H9 (cell line): ENCODE measurements at regions not wholly inside any gene's neighbourhood (a gene's known extent, or its start where the extent isn't known, plus 50 kb on each side); places are given as distances from the start of the nearest gene placed in this dataset.

Source experiments
- DNase-seq: peaks from one replicate; pipeline ENCODE4 v3.0.0-alpha.2; 2017
- H2AFZ ChIP-seq: one replicate; pipeline ENCODE4 v1.6.1; 2013; ENCODE audit warnings: mild to moderate bottlenecking, low read length, control low read depth, moderate library complexity
- H2AK5ac ChIP-seq: 2 replicates; pipeline ENCODE4 v1.6.1; 2013; ENCODE audit warnings: low read length, control low read depth, mixed read lengths; ENCODE audit not compliant: insufficient read length
- H2BK120ac ChIP-seq: one replicate; pipeline ENCODE4 v1.6.1; 2013; ENCODE audit warnings: low read depth, mild to moderate bottlenecking, low read length, control low read depth, inconsistent platforms; ENCODE audit not compliant: poor library complexity, severe bottlenecking
- H2BK12ac ChIP-seq: 2 replicates; pipeline ENCODE4 v1.6.1; 2013; ENCODE audit warnings: low read length, control low read depth, mixed read lengths, low read depth; ENCODE audit not compliant: insufficient read length
- H2BK15ac ChIP-seq: 2 replicates; pipeline ENCODE4 v1.6.1; 2013; ENCODE audit warnings: low read depth, low read length, control low read depth
- H2BK20ac ChIP-seq: one replicate; pipeline ENCODE4 v1.6.1; 2013; ENCODE audit warnings: low read depth, mild to moderate bottlenecking, low read length, control low read depth, inconsistent platforms; ENCODE audit not compliant: poor library complexity, severe bottlenecking
- H2BK5ac ChIP-seq: 2 replicates; pipeline ENCODE4 v1.6.1; 2013; ENCODE audit warnings: low read length, control low read depth, mixed read lengths; ENCODE audit not compliant: insufficient read length
- H3K14ac ChIP-seq: 2 replicates; pipeline ENCODE4 v1.6.1; 2013; ENCODE audit warnings: low read length, control low read depth; ENCODE audit not compliant: insufficient read depth
- H3K18ac ChIP-seq: 2 replicates; pipeline ENCODE4 v1.6.1; 2013; ENCODE audit warnings: low read depth, mild to moderate bottlenecking, mixed read lengths, low read length, control low read depth; ENCODE audit not compliant: insufficient read length
- H3K23ac ChIP-seq: 2 replicates; pipeline ENCODE4 v1.6.1; 2013; ENCODE audit warnings: low read length, control low read depth, mixed read lengths, low read depth; ENCODE audit not compliant: insufficient read length
- H3K23me2 ChIP-seq: 2 replicates; pipeline ENCODE4 v1.6.1; 2013; ENCODE audit warnings: low read depth, mild to moderate bottlenecking, mixed read lengths, low read length, control low read depth; ENCODE audit not compliant: insufficient read length, poor library complexity, severe bottlenecking
- H3K27ac ChIP-seq: 2 replicates; pipeline ENCODE4 v1.5.1; 2013; ENCODE audit warnings: low read length, control low read depth, mixed read lengths, low read depth; ENCODE audit not compliant: insufficient read length
- H3K27me3 ChIP-seq: 2 replicates; pipeline ENCODE4 v1.6.1; 2013; ENCODE audit warnings: low read length, control low read depth, inconsistent platforms; ENCODE audit not compliant: insufficient read depth
- H3K4ac ChIP-seq: 2 replicates; pipeline ENCODE4 v1.6.1; 2013; ENCODE audit warnings: low read depth, mild to moderate bottlenecking, control low read depth, inconsistent platforms, low read length, moderate library complexity
- H3K4me1 ChIP-seq: 2 replicates; pipeline ENCODE4 v1.6.1; 2013; ENCODE audit warnings: low read length, control low read depth, inconsistent platforms; ENCODE audit not compliant: insufficient read depth
- H3K4me2 ChIP-seq: 2 replicates; pipeline ENCODE4 v1.6.1; 2013; ENCODE audit warnings: low read length, control low read depth, mixed read lengths; ENCODE audit not compliant: insufficient read length, insufficient read depth
- H3K56ac ChIP-seq: 2 replicates; pipeline ENCODE4 v1.6.1; 2013; ENCODE audit warnings: low read depth, mild to moderate bottlenecking, mixed read lengths, low read length, control low read depth; ENCODE audit not compliant: insufficient read length
- H3K79me1 ChIP-seq: 2 replicates; pipeline ENCODE4 v1.6.1; 2013; ENCODE audit warnings: low read depth, mild to moderate bottlenecking, moderate library complexity, low read length, control low read depth, inconsistent platforms; ENCODE audit not compliant: insufficient read depth, poor library complexity, severe bottlenecking
- H3K79me2 ChIP-seq: 2 replicates; pipeline ENCODE4 v1.6.1; 2013; ENCODE audit warnings: low read length, control low read depth, inconsistent platforms; ENCODE audit not compliant: insufficient read depth
- H3K9ac ChIP-seq: 2 replicates; pipeline ENCODE4 v1.6.1; 2013; ENCODE audit warnings: low read length, control low read depth, mixed read lengths; ENCODE audit not compliant: insufficient read length; ENCODE audit errors: extremely low read depth
- H3K9me3 ChIP-seq: one replicate; pipeline ENCODE4 v1.6.1; 2013; ENCODE audit warnings: low read depth, low read length, inconsistent platforms; ENCODE audit not compliant: control insufficient read depth
- H3T11ph ChIP-seq: one replicate; pipeline ENCODE4 v1.6.1; 2013; ENCODE audit warnings: mild to moderate bottlenecking, low read length, control low read depth, inconsistent platforms
- H4K20me1 ChIP-seq: one replicate; pipeline ENCODE4 v1.6.1; 2013; ENCODE audit not compliant: control insufficient read depth, insufficient read length, insufficient read depth
- H4K5ac ChIP-seq: 2 replicates; pipeline ENCODE4 v1.6.1; 2013; ENCODE audit warnings: low read depth, mild to moderate bottlenecking, mixed read lengths, low read length, control low read depth; ENCODE audit not compliant: insufficient read length
- H4K8ac ChIP-seq: replicated peaks from 2 replicates; pipeline ENCODE4 v1.6.1; 2013; ENCODE audit warnings: low read length, control low read depth, mixed read lengths, low read depth; ENCODE audit not compliant: insufficient read length
- H4K91ac ChIP-seq: 2 replicates; pipeline ENCODE4 v1.6.1; 2013; ENCODE audit warnings: low read depth, mild to moderate bottlenecking, moderate library complexity, mixed read lengths, low read length, control low read depth; ENCODE audit not compliant: insufficient read length
- H3K27ac Mint-ChIP-seq, 3 experiments: 2 replicates in 2 of 3; 3 replicates in 1 of 3; pipeline ENCODE4 v1.8.0; 2020 to 2021; ENCODE audit warnings: mixed read lengths in 3 of 3, mild to moderate bottlenecking in 1 of 3, moderate library complexity in 1 of 3
- H3K27me3 Mint-ChIP-seq: 2 replicates; pipeline ENCODE4 v1.8.0; 2021; ENCODE audit warnings: low read depth, mild to moderate bottlenecking, moderate library complexity, mixed read lengths
- H3K36me3 Mint-ChIP-seq, 3 experiments: 2 replicates in 2 of 3; 3 replicates in 1 of 3; pipeline ENCODE4 v1.8.0; 2020 to 2021; ENCODE audit warnings: low read depth in 3 of 3, mixed read lengths in 3 of 3; ENCODE audit not compliant: insufficient read depth in 1 of 3
- H3K4me1 Mint-ChIP-seq, 2 experiments: 2 replicates each; pipeline ENCODE4 v1.8.0; 2020; ENCODE audit warnings: mixed read lengths in 2 of 2
- H3K4me3 Mint-ChIP-seq, 2 experiments: 2 replicates in 1 of 2; 3 replicates in 1 of 2; pipeline ENCODE4 v1.8.0; 2020 to 2021; ENCODE audit warnings: mild to moderate bottlenecking in 2 of 2, mixed read lengths in 2 of 2, moderate library complexity in 1 of 2
- H3K9me3 Mint-ChIP-seq, 2 experiments: 2 replicates in 1 of 2; 3 replicates in 1 of 2; pipeline ENCODE4 v1.8.0; 2020; ENCODE audit warnings: mild to moderate bottlenecking in 2 of 2, mixed read lengths in 2 of 2, moderate library complexity in 1 of 2
- WGBS: extraction: QIAGEN DNeasy Blood & Tissue Kit; methylation state at CpG from one replicate; pipeline ENCODE4 v1.1.7; 2013; ENCODE audit warnings: missing lambda C conversion rate, low lambda C conversion rate, mixed read lengths; ENCODE audit not compliant: insufficient read length; ENCODE audit errors: extremely low coverage; 5-methylcytosine and 5-hydroxymethylcytosine counted together
- TF ChIP-seq, protein P1 (sequence below): fragments of 200-600 bp; sonication (generic); conservative IDR thresholded peaks from 3 replicates; pipeline ENCODE4 v1.8.0; 2021; ENCODE audit warnings: antibody characterized with exemption, mild to moderate bottlenecking

GRCh38 chr2:41719756-41720155 lies 328.1 kb upstream of the PKDCC start:
- Histone ChIP-seq H3K23me2 (no peaks in the 10 kb centered on the region), H3K27ac (no peak overlapping the region), H3K56ac (no peak overlapping the region), H3K9me3 (no peaks in the 10 kb centered on the region), H2BK5ac (no peak overlapping the region), H3K23ac (no peak overlapping the region), H2BK20ac (no peak overlapping the region), H4K8ac (no peak overlapping the region), H2BK15ac (no peak overlapping the region), H3T11ph (no peak overlapping the region), H4K91ac (no peak overlapping the region), H3K4me1 (no peaks in the 10 kb centered on the region), H3K27me3 (no peaks in the 10 kb centered on the region), H3K79me2 (no peaks in the 10 kb centered on the region), H3K79me1 (no peaks in the 10 kb centered on the region), H4K5ac (no peak overlapping the region), H2BK12ac (no peak overlapping the region), H4K20me1 (no peaks in the 10 kb centered on the region), H3K9ac (no peak overlapping the region), H3K4ac (no peak overlapping the region), H2BK120ac (no peak overlapping the region), H2AK5ac (no peak overlapping the region), H3K14ac (no peak overlapping the region), H2AFZ (no peak overlapping the region), H3K18ac (no peak overlapping the region), H3K4me2 (no peak overlapping the region)
- no peaks in the 10 kb centered on the region for H3K27me3 Mint-ChIP-seq
- no peaks in the 10 kb centered on the region for H3K9me3 Mint-ChIP-seq
- WGBS: no CpG with 5 or more reads among the region's 6 CpGs
- no peak overlapping the region for H3K27ac Mint-ChIP-seq
- peaks cover 9 to 11% of the 10 kb centered on the region in 2 experiments for H3K4me1 Mint-ChIP-seq
- no peak overlapping the region for H3K4me3 Mint-ChIP-seq
- TF ChIP-seq, protein P1, sequence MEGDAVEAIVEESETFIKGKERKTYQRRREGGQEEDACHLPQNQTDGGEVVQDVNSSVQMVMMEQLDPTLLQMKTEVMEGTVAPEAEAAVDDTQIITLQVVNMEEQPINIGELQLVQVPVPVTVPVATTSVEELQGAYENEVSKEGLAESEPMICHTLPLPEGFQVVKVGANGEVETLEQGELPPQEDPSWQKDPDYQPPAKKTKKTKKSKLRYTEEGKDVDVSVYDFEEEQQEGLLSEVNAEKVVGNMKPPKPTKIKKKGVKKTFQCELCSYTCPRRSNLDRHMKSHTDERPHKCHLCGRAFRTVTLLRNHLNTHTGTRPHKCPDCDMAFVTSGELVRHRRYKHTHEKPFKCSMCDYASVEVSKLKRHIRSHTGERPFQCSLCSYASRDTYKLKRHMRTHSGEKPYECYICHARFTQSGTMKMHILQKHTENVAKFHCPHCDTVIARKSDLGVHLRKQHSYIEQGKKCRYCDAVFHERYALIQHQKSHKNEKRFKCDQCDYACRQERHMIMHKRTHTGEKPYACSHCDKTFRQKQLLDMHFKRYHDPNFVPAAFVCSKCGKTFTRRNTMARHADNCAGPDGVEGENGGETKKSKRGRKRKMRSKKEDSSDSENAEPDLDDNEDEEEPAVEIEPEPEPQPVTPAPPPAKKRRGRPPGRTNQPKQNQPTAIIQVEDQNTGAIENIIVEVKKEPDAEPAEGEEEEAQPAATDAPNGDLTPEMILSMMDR: no peak
- no peaks in the 10 kb centered on the region for H3K36me3 Mint-ChIP-seq
- DNase-seq: no peak
